GM19372 (cell line): ENCODE measurements at regions not wholly inside any gene's neighbourhood (a gene's known extent, or its start where the extent isn't known, plus 50 kb on each side); places are given as distances from the start of the nearest gene placed in this dataset.
"Not testable (repeated sequence)": the region's sequence is repeated elsewhere in the genome, so short reads cannot be mapped to it uniquely, and the experiment has no call there.

Experiments
- ATAC-seq: cut with Tn5 transposase; IDR thresholded peaks from one replicate; pipeline ENCODE4 v1.9.1; 2021; ENCODE audit warnings: mild to moderate bottlenecking, low read depth, moderate library complexity; ENCODE audit not compliant: unreplicated experiment

DNA sequence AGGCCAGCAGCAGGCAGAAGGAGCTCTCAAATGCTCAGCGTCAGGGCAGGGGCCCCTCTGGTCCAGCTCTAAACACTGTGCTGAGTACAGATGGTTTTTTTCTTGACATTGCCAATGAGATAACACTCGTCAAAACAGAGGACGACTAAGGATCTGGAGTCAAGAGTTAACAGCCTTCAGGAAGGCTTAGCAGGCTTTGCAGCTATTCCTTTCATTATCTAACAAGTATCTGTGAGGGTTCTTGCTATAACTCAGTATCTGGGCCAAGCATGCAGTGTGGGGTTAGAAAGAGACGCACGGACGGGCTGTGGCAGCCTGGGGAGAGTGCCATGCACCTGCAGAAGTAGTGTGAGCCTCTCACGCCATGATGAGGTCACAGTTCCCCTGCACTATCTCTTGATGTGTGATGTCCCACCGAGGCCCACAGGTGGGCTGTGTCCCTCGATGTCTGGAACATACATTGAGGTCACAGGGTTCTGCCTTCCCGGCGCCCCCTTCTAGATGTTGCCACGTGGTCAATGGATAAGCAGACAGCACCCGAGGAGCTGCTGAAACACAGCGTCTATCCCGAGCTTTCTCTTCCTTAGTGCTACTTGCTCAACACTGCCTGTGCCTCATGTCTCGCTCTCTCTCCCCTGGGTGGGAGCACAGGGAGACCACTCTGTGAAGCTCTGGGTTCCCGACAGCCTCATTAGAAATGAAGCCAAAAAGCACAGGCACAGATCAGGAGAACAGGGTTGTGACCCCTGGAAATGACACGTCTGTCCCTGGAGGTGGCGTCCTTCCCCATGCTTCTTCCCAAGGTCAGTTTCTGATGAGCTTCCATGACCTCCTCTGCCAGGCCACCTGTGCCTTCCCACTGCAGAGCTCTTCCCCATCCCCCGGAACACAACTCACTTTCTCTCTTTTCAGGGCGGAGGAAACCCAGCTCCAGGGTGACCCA is 85.5 kb upstream of the RPS6KA2 start:
- ATAC-seq, result no peak

DNA sequence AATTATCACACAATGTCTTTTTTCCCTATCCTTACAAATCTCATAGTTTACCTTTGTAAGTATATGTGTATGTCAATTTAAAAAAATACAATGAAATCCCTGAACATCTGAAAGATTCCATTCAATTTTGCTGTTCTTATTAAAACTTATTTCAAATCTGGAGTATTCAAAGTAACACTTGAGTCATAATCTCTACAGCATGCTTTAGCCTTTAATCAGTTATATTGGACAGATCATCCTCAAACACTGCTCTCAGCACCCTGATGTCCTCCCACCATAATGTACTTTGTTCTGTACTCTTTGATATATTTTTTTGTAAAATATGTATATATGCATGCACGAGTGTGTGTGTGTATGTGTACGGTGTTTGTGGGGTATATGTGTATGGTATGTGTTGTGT is 83.0 kb upstream of the RPS6KA2 start:
- no peak for ATAC-seq

DNA sequence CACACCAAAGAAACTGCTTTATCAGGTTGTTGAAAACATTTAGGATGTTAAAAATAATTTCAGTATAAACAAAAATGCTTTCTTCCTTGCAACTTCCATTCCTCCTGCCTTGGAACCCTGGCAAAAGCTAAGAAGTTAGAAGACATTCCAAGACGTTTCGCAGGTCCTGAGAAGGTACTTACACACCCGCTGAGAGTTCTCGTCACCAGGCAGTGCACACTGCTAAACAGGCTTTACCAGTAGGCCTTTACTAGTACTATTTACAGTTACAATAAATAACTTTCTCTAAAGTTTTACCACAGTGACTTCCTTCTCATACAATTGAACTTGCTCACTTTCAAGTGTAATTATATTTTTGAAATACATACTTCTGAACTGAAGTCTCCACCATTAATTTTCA is 81.4 kb upstream of the RPS6KA2 start:
- no peak for ATAC-seq

DNA sequence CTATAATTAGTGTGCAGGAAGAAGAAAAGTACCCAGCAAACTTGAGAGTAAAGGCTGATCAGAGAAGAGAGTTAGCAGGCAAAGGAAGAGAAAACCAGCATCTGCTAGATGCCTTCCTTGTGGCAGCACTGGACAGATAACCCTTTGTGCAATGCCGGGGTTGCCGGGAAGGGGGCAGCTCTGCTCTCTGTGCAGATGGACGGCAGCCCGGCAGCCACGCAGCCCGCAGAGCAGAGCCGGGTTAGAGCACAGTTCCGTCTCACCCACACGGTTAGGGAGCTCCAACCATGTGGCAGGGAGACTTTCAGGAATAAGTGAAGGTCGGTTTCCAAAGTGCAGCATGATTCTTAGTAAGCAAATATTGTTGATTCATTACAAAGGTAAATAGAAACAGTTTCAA is 80.0 kb upstream of the RPS6KA2 start:
- ATAC-seq, result no peak

DNA sequence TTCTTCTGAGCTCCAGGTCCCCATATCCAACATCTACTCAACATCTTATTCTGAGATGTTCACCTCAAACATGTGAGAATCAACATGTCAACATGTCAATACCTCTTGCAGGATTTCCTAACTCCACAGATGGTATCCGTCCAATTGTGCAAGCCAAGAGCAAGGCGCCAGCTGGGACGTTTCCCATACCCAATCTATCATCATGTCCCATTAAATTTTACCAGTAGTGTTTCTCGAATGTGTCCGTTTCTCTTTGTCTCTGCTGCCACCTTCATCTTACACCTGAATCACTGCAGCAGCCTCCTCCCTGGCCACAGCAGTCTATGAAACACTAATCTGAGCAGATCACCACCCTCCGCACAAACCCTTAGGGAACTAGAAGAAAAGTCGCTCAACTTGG is 78.0 kb upstream of the RPS6KA2 start:
- ATAC-seq, result no peak

DNA sequence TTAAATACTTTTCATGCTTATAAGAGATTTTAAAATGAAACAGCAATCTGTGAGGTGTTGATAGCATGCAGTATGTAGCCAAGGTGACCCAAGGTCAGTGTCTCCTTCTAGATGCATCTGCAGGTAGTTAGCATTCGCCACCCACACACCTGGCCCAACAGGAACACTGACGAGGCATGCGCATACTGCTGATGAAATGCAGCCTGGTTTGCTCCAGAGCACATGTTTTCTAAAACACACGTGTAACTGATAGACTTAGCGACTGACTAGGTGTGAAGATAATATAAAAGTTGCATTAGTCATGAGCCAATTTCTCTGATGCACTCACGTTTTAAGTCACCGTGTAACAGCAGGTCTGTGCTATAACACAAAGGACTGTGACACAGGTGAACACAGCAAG is 77.1 kb upstream of the RPS6KA2 start:
- no peak for ATAC-seq

DNA sequence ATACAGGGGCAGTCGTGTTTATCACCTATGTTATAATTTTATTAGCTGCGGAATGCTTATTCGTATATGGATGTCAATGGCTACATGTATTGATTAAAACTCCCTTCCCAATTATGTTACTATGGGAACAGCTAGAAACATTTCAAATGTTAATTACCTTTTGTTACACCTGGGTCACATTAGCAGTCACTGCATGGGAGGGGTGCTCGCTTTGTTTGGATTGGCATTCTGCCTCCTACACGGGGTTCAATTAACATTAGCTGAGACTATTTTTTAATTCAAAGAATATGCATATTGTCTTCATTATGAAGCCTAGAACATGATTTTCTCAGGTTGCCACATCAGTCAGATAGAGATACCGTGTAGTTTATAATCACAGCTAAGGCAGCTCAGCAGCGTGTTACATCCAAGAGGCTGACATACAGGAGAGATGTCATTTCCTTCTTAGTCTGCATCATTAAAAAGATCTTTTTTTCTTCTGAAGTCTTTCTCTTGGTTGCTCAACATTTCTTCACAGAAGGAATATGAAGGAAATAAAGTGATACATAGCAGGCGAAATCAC is 76.2 kb upstream of the RPS6KA2 start:
- no peak for ATAC-seq

DNA sequence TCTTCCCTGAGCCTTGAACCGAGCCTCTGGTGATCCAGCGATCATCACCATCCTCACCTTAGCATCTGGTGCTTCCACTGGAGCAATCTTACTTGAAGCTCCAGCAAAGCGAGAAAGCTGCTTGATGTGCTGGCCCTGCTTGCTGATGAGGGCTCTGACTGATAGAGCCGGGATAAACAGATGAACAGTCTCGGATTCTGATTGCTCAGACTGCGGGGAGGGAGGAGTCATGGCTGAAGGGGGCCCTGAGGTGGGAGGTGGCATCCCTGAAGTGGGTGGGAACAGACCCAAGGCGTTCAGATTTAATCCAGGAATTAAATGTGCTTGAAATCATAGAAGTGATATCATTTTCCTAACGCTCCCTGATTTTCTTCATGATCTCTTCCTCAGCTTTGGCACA is 74.4 kb upstream of the RPS6KA2 start:
- not testable (repeated sequence) for ATAC-seq

DNA sequence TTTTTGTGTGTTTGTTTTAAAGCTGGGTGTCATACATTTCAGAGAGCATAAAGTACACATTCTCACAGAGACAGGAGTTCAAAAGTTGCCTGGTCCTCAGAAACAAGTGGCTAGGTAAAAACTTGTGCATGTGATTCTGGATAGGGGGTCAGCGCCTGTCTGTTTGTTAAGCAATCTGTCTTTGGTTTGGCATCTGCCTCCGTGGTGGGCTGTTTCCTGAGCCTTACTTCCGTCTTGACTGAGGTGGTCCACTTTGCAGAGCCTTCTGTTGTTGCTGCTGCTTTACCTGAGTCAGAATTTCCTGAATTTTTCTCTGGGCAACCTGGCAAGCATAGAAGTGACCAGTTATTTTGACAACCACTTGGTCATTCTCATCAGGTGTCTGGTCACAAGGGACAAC is 73.8 kb upstream of the RPS6KA2 start:
- ATAC-seq, result not testable (repeated sequence)

DNA sequence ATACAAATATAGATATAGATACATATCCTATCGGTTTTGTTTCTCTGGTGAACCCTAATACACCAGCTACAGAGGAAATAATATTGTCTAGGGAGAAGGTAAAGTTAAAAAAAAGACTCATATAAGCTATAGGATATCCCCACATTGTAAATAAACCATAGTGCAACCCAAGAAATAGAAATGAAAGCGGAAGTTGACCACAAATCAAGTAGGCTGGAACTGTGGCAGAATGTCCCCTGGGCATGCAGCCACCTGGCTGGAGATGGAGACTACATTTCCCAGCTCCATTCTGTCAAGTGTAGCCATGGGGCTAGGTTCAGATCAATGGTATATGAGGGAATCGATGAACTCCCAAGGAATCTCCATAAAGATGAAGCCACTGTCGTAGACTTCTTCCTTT is 70.1 kb upstream of the RPS6KA2 start:
- ATAC-seq, result no peak

DNA sequence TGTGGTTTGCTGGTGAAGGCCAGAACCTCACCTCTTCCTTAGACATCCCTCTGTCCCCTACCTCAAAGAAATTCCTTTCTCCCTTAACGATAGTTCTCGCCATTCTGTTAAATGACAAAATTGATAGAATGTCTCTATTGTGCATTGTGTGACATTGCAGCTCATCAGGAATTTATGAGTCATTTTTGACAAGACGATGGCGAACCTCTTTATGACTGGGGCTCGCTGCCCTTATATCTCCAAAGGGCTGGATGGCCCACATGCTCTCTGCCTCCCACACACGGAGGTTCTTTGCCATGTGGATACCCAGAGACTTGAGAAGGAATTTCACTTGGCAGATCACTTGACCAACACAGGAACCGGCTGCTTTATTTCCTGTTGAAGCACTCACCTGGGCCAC is 66.8 kb upstream of the RPS6KA2 start:
- ATAC-seq, result no peak

DNA sequence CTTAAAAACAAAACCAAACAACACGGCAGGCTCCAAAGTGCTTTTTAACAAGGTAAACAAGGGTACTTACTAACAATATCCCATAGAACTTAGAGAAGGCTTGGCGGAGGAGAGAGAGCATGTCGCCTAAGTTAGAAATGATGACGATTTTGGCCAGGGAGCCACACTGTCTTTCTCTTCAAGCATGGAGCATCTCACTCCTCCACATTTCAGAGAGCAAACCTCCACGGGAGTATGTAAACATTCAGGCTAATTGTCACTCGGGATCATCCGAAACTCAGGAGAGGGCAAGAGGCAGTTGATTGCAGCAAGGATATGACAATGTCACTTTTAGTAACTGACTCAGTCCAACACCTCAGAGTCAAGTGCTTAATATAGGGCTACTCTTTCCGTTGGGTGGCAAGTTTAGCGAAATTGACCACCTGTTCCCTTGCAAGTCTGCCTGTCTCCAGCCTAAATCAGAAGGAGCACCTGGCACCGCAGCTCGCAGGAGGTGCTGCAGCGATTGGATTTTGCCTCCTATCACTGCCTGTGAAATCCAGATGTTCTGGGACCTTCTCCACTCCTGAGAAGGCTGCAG is 65.8 kb upstream of the RPS6KA2 start:
- no peak for ATAC-seq

DNA sequence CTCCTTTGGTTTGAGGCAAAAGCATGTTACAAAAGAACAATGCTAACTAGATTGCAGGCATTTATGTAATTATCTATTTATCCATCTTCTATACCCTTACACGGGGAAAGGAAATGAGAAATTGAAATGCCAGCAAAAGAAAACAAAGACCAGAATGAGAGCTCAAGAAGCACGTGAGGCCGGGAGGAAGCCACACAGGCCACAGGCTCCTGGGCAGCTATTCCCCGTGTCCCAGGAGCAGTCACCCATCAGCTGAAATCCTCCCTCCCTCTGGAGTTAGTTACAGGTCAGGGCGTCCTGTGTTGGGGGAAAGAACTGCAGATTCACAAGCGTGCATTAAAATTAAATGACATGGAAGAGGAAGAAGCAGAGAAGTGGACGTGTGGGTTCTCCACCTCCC is 64.7 kb upstream of the RPS6KA2 start:
- ATAC-seq, result no peak

DNA sequence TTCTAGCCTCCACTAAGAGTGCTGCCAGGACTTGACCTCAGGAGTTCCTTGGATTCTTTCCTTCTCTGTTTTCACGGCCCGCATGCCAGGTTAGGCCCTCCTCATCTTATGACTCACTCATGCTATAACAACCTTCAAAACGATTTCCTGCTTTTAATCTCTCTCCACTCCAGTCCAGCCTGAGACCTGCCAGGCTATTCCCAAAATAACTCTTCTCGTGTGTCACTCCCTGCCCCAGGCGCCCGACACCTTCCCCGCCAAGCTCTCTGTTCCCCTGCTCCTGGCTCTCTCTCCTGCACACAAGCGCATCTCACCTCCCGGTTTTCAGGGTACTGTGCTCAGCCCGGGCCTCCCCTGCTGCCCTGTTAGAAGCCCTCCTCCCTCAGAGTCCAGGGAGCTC is 64.1 kb upstream of the RPS6KA2 start:
- no peak for ATAC-seq

DNA sequence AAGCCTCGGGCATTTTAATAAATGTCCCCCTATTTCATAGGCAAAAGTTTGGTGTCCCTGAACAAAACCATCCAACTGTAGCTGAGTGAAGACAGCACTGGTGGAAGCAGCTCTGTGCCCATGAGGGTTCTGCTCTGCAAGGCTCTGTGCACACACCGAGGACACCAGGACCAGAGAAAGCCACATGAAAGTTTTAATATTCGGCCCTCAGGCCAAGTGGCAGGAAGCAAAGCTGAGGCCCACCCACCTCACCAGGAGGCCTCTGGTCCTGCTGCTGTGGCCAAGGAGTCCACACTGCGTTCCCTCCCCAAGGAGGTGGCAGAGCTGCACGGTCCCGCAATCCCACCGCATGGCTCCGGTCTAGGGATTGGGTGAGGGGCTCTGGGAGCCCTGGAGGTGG is 62.6 kb upstream of the RPS6KA2 start:
- no peak for ATAC-seq

DNA sequence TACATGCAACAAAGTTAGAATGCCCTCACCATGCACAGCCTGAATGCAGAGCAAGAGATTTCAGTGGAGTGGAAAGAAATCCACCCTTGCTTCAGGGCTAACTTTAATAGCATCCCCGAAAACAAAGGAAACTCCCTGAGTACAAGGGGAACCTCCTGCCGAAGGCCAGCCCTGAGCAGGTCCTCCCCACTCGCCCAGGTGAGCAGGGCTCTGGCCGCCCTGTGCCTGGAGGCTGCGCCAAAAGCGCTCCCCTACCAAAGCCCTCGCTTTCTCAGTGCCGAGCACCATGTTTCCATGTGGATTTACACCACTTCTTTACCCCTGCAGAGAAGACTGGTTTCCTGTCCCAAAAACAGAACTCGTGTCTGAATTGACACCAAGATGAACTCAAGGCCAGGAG is 61.9 kb upstream of the RPS6KA2 start:
- ATAC-seq, result no peak

DNA sequence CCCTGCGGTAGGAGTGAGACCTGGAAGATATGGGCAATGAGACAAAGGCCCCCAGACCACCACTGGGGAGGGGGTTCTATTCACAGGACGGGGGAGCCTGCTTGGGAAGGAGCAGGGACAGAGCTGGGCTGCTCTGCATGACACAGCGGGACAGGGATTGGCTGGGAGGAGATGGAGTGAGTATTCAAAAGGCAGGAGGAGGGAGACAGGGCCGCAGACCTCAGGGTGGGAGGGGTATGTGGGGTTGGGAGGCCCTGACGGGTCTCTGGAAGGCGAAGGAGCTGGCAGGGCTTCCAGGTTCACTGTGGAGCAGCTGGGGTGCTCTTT is 60.8 kb upstream of the RPS6KA2 start:
- no peak for ATAC-seq

DNA sequence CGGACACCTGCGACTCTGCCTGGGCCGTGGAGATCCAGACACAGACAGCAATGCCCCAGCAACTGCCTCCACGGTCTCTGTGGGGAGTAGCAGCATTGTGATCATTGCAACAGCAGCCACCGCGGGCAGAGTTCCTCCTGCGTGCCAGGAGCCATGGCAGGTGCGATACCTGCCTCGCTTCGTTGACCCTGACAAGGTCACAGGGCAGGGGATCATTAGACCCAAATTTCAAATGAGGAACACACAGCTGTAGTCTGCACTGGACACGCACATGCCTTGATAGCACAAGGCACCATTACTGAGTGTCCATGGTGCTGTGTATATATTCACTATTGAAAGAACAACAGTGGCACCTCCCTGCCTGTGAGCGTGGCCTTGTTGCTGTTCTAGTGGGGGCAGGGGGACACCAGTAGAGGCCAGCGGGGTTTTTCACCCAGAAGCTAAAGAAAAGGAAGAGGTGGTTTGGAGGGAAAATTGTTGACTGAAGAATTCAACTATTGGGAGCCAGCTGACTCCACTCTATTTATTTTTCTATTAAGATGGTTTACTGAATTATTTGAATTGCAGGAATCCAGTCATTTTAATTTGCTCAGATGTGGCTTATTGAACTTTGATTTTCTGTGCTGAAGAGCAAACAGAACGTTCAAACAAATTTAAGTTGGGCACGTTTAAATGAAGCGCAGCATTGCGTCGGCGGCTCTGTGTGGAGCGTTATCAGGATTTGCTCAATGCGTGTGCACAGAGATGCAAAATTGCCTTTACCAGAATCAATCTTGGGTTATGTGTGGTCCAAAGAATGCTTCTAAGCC is 60.2 kb upstream of the RPS6KA2 start:
- ATAC-seq, result no peak

DNA sequence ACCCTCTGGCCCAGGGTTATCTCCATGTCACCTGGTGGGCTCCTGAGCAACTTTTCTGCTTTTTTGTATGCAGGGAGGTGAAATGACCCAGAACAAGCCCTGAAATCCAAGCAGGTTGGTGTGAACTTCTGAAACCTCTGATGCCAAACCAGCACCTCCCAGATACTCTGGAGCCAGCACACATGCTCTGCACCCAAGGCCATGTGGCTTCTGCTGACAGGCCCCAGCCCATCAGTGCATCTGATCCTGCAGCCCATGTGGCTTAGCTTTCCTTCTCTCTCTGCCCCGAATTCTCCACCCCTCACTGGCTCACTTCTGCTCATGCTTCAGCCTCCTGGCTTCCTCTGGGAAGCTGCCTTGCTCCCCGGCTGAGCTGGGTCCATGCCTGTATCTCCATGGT is 59.3 kb upstream of the RPS6KA2 start:
- no peak for ATAC-seq

DNA sequence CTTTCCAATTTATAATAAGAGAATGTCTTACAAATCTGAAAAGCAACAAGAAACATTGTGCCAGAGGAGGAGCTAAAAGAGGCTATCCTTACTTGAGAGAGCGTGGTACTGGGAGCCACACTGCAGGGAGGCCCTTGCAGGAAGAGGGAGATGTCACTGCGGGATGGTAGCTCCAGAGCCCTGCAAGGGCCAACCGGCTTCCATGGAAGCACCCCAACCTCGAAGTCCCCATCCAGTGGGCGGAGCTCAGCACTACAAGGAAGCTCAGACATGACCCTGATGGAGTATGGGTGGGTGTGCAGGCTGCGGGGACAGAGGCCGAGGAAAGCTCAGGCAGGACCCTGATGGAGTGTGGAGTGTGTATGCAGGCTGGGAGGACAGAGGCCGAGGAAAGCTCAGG is 57.8 kb upstream of the RPS6KA2 start:
- no peak for ATAC-seq

DNA sequence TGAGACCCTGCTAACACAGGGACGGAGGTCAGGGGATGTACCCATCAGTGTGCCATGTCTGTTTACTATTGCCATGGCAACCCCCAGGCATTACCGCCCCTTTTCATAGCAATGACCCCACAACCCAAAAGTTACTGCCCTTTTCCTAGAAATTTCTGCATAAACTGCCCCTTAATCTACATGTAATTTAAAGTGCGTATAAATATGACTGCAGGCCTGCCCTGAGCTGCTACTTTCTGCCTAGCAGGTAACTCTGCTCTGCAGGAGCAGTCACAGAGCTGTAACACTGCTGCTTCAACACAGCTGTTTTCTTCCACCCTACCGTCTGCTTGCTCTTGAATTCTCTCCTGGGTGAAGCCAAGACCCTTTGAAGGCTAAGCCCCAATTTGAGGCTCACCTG is 57.1 kb upstream of the RPS6KA2 start:
- no peak for ATAC-seq
